ENCODE measurements at regions not wholly inside any gene's neighbourhood (a gene's known extent, or its start where the extent isn't known, plus 50 kb on each side); places are given as distances from the start of the nearest gene placed in this dataset.

- TF ChIP-seq POLR2AphosphoS5 (IDR thresholded peaks at IDR 0.05; ENCODE audit: low read depth, low read length) (no peak), ATF3 (IDR thresholded peaks at IDR 0.05) (no peak), YY1 (IDR thresholded peaks at IDR 0.05; ENCODE audit: extremely low read depth, insufficient replicate concordance, low read depth, low read length) (no peak), CTCF (IDR thresholded peaks at IDR 0.05 in 2 of 3, conservative IDR thresholded peaks at IDR 0.05 in 1 of 3; ENCODE audit: borderline replicate concordance in 1 of 3, insufficient read depth in 1 of 3, low read depth in 2 of 3, low read length in 2 of 3) (no peak), EZH2 (IDR thresholded peaks at IDR 0.05) (no peak), RAD21 (IDR thresholded peaks at IDR 0.05; ENCODE audit: low read depth) (no peak), ZFX (IDR thresholded peaks at IDR 0.05) (no peak), REST (IDR thresholded peaks at IDR 0.05; ENCODE audit: low read depth) (no peak), CEBPB (IDR thresholded peaks at IDR 0.05; ENCODE audit: low read depth) (no peak), POLR2A (IDR thresholded peaks at IDR 0.05; ENCODE audit: borderline replicate concordance, extremely low read depth, insufficient read depth, insufficient read length) (no peak)
Measured at GRCh38 chr7:18317941-18318340, 177.6 kb upstream of the HDAC9 start.
